ENCODE measurements at regions not wholly inside any gene's neighbourhood (a gene's known extent, or its start where the extent isn't known, plus 50 kb on each side); places are given as distances from the start of the nearest gene placed in this dataset.
A peak's percentile ranks its signal among the peaks of the same experiment; 100 is the strongest.

DNA sequence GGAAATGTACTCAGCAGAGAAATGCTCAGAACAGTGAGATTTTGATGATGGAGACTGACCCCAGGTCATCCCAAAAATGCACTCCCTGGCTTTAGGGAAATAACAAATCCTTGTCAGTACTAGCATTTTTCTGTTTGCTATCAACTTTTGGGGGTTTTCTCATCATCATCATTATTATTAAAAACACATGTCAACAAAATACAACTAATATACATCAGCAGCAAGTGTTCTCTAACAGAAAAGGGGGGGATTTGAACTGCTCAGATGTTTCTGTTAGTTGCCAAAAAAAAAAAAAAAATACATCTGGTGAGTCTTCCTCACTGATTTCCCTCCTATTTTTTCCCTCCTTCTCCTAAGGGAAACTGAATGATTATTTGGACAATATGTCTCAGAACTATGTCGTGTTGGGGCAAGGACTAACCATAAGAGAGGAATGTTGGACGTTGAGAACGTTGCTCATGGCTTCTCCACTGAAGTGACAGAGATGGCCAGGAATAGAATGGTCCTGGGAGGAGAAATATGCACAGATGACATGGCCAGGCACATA is 230.0 kb upstream of the MCTP2 start:
- no peak for DNase-seq

DNA sequence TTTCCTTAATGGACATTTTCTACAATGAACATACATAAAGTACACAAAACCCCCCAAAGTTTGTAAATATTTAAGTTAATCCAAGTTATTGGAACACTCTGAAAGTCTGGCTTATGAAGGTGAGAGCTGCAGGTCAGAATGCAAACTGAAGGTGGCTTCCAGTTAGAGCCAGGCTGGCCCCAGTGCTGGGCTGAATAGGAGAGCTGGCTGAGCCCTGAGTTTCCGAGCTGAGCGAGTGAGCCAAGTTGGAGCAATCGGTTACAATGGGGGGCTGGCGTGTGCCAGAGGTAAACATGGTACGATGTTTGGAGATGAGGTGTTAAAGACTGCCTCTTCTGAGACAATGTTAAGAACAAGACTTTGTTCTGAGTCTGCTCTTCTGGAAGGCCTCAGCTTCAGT is 230.8 kb upstream of the MCTP2 start:
- DNase-seq = no peak

DNA sequence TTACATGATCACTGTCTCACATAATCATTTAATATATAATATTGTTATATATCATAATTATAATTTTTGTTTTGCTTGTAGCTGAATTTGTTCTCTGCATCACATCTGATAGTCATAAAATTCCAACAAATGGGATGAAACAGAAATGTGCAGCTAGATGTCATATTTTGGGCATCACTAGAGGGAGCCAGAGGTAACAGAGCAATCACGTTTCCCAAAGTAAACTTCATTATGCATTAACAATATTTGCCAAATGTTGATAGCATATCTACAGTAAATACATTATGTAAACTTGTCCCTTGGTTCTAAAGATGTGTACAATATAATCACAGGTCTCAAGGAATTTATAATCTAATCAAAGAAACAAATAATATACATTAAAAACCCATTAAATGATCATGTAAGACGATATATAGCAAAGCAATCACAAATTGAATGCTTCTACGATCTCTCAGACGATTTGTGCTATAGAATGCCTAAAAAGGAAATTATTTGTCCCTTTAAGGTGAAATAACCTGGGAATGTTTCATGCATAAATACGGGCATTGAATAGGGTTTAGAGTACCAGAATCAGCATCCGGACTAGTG is 234.2 kb upstream of the MCTP2 start:
- no peak for DNase-seq

DNA sequence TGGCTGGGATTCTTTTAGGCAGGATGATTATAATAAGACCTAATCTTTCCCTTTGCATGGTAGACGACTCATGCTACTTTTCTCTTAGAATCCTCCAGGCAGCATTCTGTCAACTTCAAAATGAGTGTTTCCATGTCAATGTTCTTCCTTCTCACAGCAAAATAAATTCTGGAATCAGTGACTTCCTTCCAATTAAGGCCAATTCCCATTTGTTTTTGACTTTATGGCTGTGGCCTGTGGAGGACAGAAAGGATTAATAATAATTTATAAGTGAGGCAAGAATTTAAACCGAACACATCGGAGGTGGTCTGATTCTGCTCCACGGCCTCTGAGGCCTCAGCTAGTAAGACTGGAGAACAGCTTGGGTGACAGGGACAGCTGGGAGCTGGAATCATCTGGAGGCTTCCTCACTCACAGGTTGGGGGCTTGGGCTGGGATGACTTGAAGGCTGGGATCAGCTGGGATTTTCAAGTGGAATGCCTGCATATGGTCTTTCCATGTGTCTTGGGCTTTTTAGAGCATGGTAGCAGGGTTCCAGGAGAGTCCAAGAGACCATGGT is 241.8 kb upstream of the MCTP2 start:
- DNase-seq = no peak

DNA sequence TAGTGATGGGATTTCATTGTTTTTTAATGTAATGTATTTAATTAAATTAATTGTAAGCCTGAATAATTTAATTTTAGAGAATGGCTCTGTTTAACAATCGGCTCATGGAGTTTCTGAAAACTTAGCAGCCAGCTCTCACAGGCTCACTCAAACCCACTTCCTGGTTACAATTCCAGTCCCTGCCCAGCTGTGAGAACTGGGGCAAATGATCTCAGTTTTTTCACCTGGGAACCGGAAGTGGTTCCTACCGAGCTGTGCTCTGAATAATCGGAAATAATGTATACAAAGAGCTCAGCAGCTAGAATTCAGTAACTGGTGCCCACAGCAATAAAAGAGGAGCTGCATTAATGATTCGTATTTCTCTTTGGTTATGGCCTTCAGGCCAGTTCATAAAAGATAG is 244.3 kb upstream of the MCTP2 start:
- DNase-seq = peak; percentile 58

GRCh38 chr15:93986400-93986984 is 244.9 kb upstream of the MCTP2 start:
- no peak for DNase-seq

- no peak for DNase-seq
Measured at GRCh38 chr15:93985925-93986324, 245.4 kb upstream of the MCTP2 start.

GRCh38 chr15:93985176-93985575 is 246.2 kb upstream of the MCTP2 start:
- DNase-seq = no peak

DNA sequence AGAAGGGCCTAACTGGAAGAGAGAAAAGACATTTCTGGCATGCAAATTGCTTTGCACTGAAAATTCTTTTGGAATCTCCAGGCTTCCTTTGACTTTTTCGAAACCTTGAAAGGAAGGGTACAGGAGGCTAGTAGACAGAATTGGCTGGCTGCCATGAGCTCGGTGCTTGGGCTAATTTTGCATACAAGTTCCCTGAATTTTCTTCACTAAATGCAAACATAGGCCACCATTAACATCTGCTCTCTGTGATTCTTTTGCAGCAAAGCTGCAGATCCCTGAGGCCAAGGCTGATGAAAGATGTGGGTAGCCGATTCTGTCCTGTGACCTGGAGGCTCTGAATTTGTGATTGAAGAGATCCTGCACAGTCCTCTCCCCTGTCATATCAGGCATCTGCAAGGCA is 247.8 kb upstream of the MCTP2 start:
- DNase-seq = no peak

DNA sequence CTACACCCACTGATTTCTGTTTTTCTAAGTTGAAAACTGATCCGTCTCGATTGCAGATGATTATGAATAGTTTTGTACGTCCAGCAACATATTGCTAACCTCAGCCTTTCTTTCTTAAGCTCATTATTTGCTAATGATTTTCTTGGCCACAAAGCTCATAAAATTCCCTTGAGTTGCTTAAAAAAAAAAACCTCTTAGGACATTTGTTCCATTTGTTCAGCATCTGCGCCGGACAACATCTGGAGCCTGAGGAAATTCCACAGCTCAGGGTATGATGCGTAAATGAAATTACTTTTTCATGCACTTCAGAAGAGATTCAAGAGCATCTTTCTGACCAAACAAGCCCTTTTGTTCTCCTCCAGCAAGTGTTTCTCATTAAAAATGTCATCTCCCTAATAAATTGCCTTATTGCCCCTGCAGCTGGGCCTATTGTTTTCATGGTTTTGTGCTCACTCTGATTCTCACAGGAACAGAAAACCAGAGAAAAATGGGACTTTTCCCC is 249.1 kb upstream of the MCTP2 start:
- DNase-seq = no peak

DNA sequence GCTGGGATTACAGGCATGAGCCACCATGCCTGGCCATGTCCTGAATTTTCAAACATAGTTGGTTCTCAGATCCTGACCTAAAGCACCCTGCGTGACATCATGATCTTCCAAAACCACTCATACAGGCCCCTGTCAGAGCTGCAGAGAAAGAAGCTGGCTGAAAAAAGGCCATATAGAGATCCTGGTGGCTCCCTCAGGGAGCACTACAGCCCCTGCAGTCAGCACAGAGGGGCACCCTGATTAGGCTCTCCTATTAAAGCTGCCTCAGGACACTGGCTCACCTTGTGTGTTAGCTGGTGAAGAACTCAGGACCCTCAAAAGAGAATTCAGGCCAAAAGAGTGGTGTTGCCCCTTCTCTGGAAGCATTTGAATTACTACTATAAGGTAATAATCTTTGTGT is 249.7 kb upstream of the MCTP2 start:
- DNase-seq = no peak

- DNase-seq = no peak
Measured at GRCh38 chr15:93980261-93980911, 251.0 kb upstream of the MCTP2 start.

DNA sequence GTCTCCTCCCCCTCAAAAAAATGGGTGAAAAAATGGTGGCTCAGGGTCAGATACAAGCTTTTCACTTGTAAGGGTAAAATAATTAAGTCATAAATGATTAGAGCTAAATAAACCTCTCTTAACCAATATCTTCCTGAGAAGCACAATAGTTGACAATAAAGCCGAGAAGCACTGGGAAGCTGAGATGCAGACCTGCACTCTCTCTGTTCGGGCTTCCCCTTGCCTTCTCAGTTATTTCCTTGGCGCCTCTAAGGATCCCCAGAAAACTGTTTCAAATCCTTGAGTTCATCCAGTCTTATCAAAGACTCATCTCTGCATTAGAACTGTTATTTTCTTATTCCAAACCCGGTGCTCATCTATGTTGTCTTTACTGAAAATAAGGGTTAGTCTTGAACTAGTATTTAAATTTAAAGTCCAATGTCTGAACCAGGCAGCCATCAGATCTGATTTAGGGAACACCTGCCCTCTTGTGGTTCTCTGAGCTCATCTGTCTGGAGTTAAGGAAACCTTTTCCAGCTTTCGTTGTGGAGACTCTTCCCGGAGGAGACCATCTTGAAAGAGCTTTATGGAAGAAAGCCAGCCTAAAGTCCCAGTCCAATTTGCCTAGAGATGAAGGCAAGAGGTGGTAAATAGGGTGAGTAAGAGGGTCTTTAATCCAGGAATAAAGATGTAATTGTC is 256.4 kb upstream of the MCTP2 start:
- DNase-seq = no peak

- DNase-seq = no peak
Measured at GRCh38 chr15:93973287-93973686, 258.1 kb upstream of the MCTP2 start.

GRCh38 chr15:93968773-93969172 is 262.6 kb upstream of the MCTP2 start:
- no peak for DNase-seq

DNA sequence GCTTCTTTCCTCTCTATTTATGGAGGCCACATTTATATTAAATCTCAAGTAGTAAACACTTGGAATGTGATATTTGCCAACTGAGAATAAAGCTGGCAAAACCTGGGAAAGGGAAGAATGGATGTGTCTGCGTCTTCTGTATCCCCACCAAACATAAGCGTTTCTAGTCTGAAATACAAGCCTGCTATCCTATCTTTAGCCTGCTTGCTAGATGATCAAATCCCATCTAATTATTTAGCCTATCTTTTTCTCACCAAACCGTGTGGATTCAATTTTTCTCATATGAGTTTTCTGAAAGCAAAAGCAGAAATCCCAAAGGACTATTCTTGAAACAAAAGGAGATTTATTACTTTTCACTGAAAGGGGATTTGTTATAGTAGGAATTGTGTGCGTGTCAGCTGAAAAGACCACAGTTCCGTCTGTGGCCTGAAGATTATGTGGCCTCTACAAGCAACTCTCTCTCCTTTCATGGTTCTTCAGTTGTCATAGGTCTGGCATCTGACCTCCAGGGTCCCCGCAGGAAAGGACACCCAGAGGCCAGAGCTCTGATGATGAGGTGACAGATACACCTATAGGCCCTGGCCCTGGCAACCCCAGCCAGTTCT is 266.0 kb upstream of the MCTP2 start:
- no peak for DNase-seq

GRCh38 chr15:93954985-93955571 is 276.3 kb upstream of the MCTP2 start:
- DNase-seq = no peak

DNA sequence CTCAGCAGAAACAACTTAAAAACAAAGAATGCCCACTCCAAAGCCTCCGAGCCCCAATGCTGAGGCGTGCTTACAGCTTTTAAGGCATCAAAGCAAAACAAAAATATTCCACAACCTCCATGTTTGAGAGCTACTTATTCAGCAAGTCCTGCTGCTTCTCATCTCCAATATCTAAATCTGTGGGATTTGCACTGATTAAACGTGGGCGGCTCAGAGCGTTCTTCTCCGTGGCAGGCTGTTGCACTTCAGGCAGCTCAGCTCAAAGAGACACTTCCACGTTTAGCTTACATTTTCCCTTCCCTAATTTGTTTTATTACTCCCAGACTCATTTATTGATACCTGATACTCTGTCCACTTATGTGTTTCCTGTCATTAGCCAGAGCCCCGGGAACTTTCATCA is 282.6 kb upstream of the MCTP2 start:
- no peak for DNase-seq

- DNase-seq = no peak
Measured at GRCh38 chr15:93943586-93943985, 287.8 kb upstream of the MCTP2 start.

DNA sequence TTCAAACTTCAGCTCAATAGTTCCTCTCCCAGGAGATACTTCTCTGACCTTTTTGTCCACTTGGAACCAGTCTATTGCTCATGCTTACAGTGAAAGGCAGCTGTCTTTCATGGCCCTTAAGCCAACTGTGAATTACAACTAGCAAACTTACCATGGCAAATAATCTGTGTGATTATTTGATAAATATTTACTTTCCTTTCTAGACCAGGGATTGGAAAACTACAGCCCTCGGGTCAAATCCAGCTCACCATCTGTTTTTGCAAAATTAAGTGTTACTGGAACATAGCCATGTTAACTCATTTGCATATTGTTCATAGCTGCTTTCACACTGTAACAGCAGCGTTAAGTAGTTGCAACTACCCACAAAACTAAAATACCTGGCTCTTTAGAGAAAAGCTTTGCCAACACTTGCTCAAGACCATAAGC is 289.1 kb upstream of the MCTP2 start:
- DNase-seq = no peak

GRCh38 chr15:93941697-93942096 is 289.7 kb upstream of the MCTP2 start:
- no peak for DNase-seq

DNA sequence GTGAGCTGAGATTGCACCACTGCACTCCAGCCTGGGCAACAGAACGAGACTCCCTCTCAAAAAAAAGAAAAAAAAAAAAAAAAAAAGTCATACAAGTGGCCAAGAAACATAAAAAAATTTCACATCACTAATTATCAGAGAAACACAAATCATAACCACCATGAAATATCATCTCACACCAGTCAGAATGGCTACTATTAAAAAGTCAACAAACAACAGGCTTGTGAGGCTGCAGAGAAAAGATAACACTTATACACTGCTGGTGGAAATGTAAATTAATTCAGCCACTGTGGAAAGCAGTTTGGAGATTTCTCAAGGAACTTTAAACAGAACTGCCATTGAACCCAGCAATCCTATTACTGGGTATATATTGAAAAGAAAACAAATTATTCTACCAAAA is 291.1 kb upstream of the MCTP2 start:
- no peak for DNase-seq

Measured in CD4-positive, alpha-beta T cell treated with Interleukin-17A for 1 hour (primary cell).